Endothelial cell of umbilical vein (primary cell): ENCODE measurements at regions not wholly inside any gene's neighbourhood (a gene's known extent, or its start where the extent isn't known, plus 50 kb on each side); places are given as distances from the start of the nearest gene placed in this dataset.

ENCODE experiments used
- BruUV-seq: library from RNA; stranded (reverse); fragments of 400-500 nt; replicated peaks from 2 replicates; lab custom pipeline; 2021; lab: Mats Ljungman, UMichigan
- CTCF ChIA-PET: fragments of 300-600, 350-600 bp; sonication (Branson Sonifier 250); formaldehyde crosslinking; loops from one replicate; lab custom pipeline; 2021; ENCODE audit warnings: antibody characterized with exemption, inconsistent platforms; lab: Charles Lee
- POLR2A ChIA-PET: fragments of 300-600, 350-600 bp; sonication (Branson Sonifier 250); formaldehyde crosslinking; loops from one replicate; lab custom pipeline; 2021; ENCODE audit warnings: antibody characterized with exemption, inconsistent platforms; lab: Charles Lee
- DNase-seq: peaks from one replicate; pipeline ENCODE4 v3.0.0-alpha.2; 2011; ENCODE audit warnings: low read depth, low spot score
- FAIRE-seq: peaks from 2 replicates; lab custom pipeline; 2011; peaks lifted over from hg19 to GRCh38; lab: Jason Lieb, UNC
- H2AFZ ChIP-seq: 2 replicates; pipeline ENCODE4 v1.6.0; 2012; ENCODE audit warnings: low read depth, low read length, control low read depth, inconsistent platforms
- H3K27ac ChIP-seq: 2 replicates; pipeline ENCODE4 v1.5.1; 2011; ENCODE audit warnings: low read depth, mild to moderate bottlenecking, control low read depth, low read length, moderate library complexity; ENCODE audit not compliant: insufficient read depth
- H3K27me3 ChIP-seq, 2 experiments: 2 replicates each; pipeline versions ENCODE4 v1.6.0 to v1.6.1; 2011; ENCODE audit warnings: low read length in 2 of 2, mixed read lengths in 1 of 2; ENCODE audit not compliant: control insufficient read depth in 2 of 2, insufficient read depth in 2 of 2
- H3K36me3 ChIP-seq, 2 experiments: 2 replicates in 1 of 2; 3 replicates in 1 of 2; pipeline ENCODE4 v1.5.1; 2011; ENCODE audit warnings: low read length in 2 of 2, mild to moderate bottlenecking in 1 of 2, moderate library complexity in 1 of 2; ENCODE audit not compliant: control insufficient read depth in 2 of 2, insufficient read depth in 2 of 2; ENCODE audit errors: extremely low read depth in 1 of 2
- H3K4me1 ChIP-seq: 3 replicates; pipeline ENCODE4 v1.5.1; 2011; ENCODE audit warnings: mild to moderate bottlenecking, low read length; ENCODE audit not compliant: control insufficient read depth, insufficient read depth; ENCODE audit errors: extremely low read depth
- H3K4me2 ChIP-seq: 2 replicates; pipeline ENCODE4 v1.6.1; 2011; ENCODE audit warnings: low read length, control low read depth, mixed read lengths; ENCODE audit not compliant: insufficient read depth
- H3K4me3 ChIP-seq, 3 experiments: fragments of 200-600 bp in 1 of 3; sonication (generic), shearing (Covaris generic) in 1 of 3; replicated peaks in 1 of 3; 2 replicates each; pipeline ENCODE4 v1.5.1; 2011 to 2016; ENCODE audit warnings: control low read depth in 3 of 3, low read length in 3 of 3, mild to moderate bottlenecking in 2 of 3, inconsistent platforms in 1 of 3, low read depth in 1 of 3, moderate library complexity in 1 of 3; ENCODE audit not compliant: insufficient read depth in 1 of 3
- H3K79me2 ChIP-seq: 2 replicates; pipeline ENCODE4 v1.6.0; 2012; ENCODE audit warnings: low read length, inconsistent platforms; ENCODE audit not compliant: control insufficient read depth, insufficient read depth
- H3K9ac ChIP-seq: replicated peaks from 2 replicates; pipeline ENCODE3; 2011; ENCODE audit warnings: low read length, control low read depth; ENCODE audit not compliant: insufficient read depth; ENCODE audit errors: extremely low read depth
- H3K9me1 ChIP-seq: replicated peaks from 3 replicates; pipeline ENCODE4 v1.6.0; 2011; ENCODE audit warnings: mild to moderate bottlenecking, low read length; ENCODE audit not compliant: control insufficient read depth, insufficient read depth; ENCODE audit errors: extremely low read depth
- H3K9me3 ChIP-seq: replicated peaks from 2 replicates; pipeline ENCODE4 v1.5.1; 2012; ENCODE audit warnings: low read length, inconsistent platforms; ENCODE audit not compliant: control insufficient read depth, insufficient read depth
- H4K20me1 ChIP-seq: replicated peaks from 2 replicates; pipeline ENCODE3; 2011; ENCODE audit warnings: mild to moderate bottlenecking, low read length; ENCODE audit not compliant: control insufficient read depth, insufficient read depth; ENCODE audit errors: extremely low read depth
- EZH2 ChIP-seq: IDR thresholded peaks from 2 replicates; pipeline ENCODE4 v1.6.1; 2012; ENCODE audit warnings: borderline replicate concordance, low read depth, mild to moderate bottlenecking, moderate library complexity, low read length, inconsistent platforms; ENCODE audit not compliant: severe bottlenecking
- FOS ChIP-seq: IDR thresholded peaks from 2 replicates; pipeline ENCODE4 v1.6.1; 2011; ENCODE audit warnings: mild to moderate bottlenecking, low read length, moderate library complexity, borderline replicate concordance; ENCODE audit not compliant: insufficient read depth
- GATA2 ChIP-seq: IDR thresholded peaks from 2 replicates; pipeline ENCODE4 v1.7.0; 2011; ENCODE audit warnings: low read depth, mild to moderate bottlenecking, moderate library complexity, mixed read lengths, low read length; ENCODE audit not compliant: insufficient read length, insufficient read depth
- JUN ChIP-seq: IDR thresholded peaks from 2 replicates; pipeline ENCODE4 v1.6.1; 2011; ENCODE audit warnings: borderline replicate concordance, low read depth; ENCODE audit not compliant: insufficient read length, insufficient read depth
- MYC ChIP-seq: IDR thresholded peaks from one replicate; pipeline ENCODE4 v1.6.1; 2011; ENCODE audit warnings: mild to moderate bottlenecking, low read depth, low read length
- POLR2A ChIP-seq: IDR thresholded peaks from 2 replicates; pipeline ENCODE4 v1.6.1; 2012; ENCODE audit warnings: low read depth, mild to moderate bottlenecking, control low read depth, low read length
- POLR2AphosphoS5 ChIP-seq: IDR thresholded peaks from 2 replicates; pipeline ENCODE4 v1.6.1; 2012; ENCODE audit warnings: low read depth, mild to moderate bottlenecking, control low read depth, low read length, moderate library complexity; ENCODE audit not compliant: insufficient read depth
- dilution Hi-C: fragments of 300-500 bp; cut with MboI; formaldehyde crosslinking; loops from one replicate; pipeline ENCODE4 v1.15.0; 2019; ENCODE audit warnings: low sequenced_read_pairs; ENCODE audit not compliant: extremely low pct_ligation_motif_present
- intact Hi-C: fragments of 100-400 bp; cut with micrococcal nuclease; formaldehyde crosslinking; loops from one replicate; pipeline ENCODE4 v1.10.0; 2022
- TF ChIP-seq, protein P1 (sequence below): IDR thresholded peaks from 2 replicates; pipeline ENCODE4 v1.6.1; 2011; ENCODE audit not compliant: insufficient read depth, insufficient read length
- TF ChIP-seq, protein P2 (sequence below), 2 donors: IDR thresholded peaks; 1 replicate in 1 of 2; 2 replicates in 1 of 2; pipeline ENCODE4 v1.5.1; 2011; ENCODE audit warnings: low read length in 2 of 2, mild to moderate bottlenecking in 2 of 2, moderate library complexity in 2 of 2, control low read depth in 1 of 2, inconsistent platforms in 1 of 2, low read depth in 1 of 2; ENCODE audit not compliant: insufficient read depth in 1 of 2; ENCODE audit errors: extremely low read depth in 1 of 2

DNA sequence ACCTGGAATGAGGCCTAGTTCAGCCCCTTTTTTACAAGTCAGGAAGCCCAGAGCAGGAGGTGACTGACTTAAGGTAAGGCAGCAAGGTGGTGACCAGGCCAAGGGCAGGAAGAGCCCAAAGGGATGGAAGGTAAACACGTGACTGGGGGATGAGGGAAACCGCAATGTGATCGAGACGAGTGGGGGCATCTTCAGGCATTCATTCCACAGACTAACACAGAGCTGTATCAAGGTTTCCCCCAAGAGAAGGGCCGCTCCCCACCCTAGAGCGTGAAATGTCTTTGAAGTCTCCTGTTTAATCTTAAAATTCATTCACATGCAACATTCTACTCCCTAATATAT is 76.3 kb upstream of the PIM1 start:
- CTCF ChIA-PET, result no interaction called here
- Histone ChIP-seq H3K79me2 (no peaks in the 10 kb centered on the region), H3K9me1 (no peaks in the 10 kb centered on the region), H3K9me3 (no peaks in the 10 kb centered on the region), H4K20me1 (no peaks in the 10 kb centered on the region), H3K4me1 (no peaks in the 10 kb centered on the region), H3K27ac (no peak overlapping the region), H2AFZ (no peak overlapping the region), H3K27me3 (no peaks in the 10 kb centered on the region), H3K36me3 (no peaks in the 10 kb centered on the region), H3K9ac (no peak overlapping the region), H3K4me2 (no peak overlapping the region), H3K4me3 (no peak overlapping the region)
- no peak for FAIRE-seq
- dilution Hi-C loops (no loop called here), intact Hi-C loops (no loop called here)
- no peak for DNase-seq
- BruUV-seq, result no TSS peak
- POLR2A ChIA-PET, result no interaction called here
- TF ChIP-seq, protein P1, sequence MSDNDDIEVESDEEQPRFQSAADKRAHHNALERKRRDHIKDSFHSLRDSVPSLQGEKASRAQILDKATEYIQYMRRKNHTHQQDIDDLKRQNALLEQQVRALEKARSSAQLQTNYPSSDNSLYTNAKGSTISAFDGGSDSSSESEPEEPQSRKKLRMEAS, result no peak
- TF ChIP-seq POLR2A (no peak), EZH2 (no peak), JUN (no peak), MYC (no peak)

DNA sequence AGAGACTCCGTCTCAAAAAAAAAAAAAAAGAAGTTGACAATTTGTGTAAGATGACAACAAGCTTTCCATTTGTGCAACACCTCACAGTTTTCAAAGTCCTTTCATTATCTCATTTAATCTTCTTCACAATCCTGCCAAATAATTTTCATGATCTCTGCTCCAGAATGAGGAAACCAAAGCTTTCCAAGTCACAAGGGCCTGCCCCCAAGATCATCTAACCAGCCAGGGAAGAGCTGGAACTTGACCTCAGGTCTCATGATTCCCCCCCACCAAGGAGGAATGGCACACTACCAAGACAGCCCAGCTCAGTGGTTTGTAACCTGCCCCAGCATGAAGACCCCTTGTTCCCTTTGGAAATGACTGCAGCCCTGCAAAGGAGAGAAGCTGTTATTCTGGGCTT is 74.0 kb upstream of the PIM1 start:
- DNase-seq, result no peak
- CTCF ChIA-PET, result interaction anchor here (1.3 to 2.9 kb wide), 4 partner anchors 10 to 78 kb away, joined by 3 to 11 read pairs (median 4); no protein-coding TSS in a partner anchor
- TF ChIP-seq EZH2 (no peak), POLR2A (no peak), MYC (no peak), JUN (no peak), POLR2AphosphoS5 (no peak), GATA2 (no peak), FOS (no peak)
- TF ChIP-seq, protein P1, result no peak
- TF ChIP-seq, protein P2, sequence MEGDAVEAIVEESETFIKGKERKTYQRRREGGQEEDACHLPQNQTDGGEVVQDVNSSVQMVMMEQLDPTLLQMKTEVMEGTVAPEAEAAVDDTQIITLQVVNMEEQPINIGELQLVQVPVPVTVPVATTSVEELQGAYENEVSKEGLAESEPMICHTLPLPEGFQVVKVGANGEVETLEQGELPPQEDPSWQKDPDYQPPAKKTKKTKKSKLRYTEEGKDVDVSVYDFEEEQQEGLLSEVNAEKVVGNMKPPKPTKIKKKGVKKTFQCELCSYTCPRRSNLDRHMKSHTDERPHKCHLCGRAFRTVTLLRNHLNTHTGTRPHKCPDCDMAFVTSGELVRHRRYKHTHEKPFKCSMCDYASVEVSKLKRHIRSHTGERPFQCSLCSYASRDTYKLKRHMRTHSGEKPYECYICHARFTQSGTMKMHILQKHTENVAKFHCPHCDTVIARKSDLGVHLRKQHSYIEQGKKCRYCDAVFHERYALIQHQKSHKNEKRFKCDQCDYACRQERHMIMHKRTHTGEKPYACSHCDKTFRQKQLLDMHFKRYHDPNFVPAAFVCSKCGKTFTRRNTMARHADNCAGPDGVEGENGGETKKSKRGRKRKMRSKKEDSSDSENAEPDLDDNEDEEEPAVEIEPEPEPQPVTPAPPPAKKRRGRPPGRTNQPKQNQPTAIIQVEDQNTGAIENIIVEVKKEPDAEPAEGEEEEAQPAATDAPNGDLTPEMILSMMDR (IDR thresholded peaks at IDR 0.05; ENCODE audit: extremely low read depth in 1 of 2, insufficient read depth in 1 of 2, low read depth in 1 of 2, low read length in 2 of 2), result no peak
- no peaks in the 10 kb centered on the region for H3K9me1 ChIP-seq
- H3K36me3 ChIP-seq, result no peaks in the 10 kb centered on the region
- no peak overlapping the region for H2AFZ ChIP-seq
- no peaks in the 10 kb centered on the region for H3K9me3 ChIP-seq
- no peak overlapping the region for H3K4me3 ChIP-seq
- dilution Hi-C loops (no loop called here), intact Hi-C loops (no loop called here)
- H3K4me1 ChIP-seq, result no peaks in the 10 kb centered on the region
- H3K27ac ChIP-seq, result no peak overlapping the region
- H3K79me2 ChIP-seq, result no peaks in the 10 kb centered on the region
- BruUV-seq, result no TSS peak
- H3K9ac ChIP-seq, result no peak overlapping the region
- POLR2A ChIA-PET, result interaction anchor here (0.7 kb wide), 1 partner anchor 173 kb away, joined by 4 read pairs; no protein-coding TSS in a partner anchor
- H3K27me3 ChIP-seq, result no peaks in the 10 kb centered on the region
- H4K20me1 ChIP-seq, result no peaks in the 10 kb centered on the region
- H3K4me2 ChIP-seq, result no peak overlapping the region
- no peak for FAIRE-seq
